Limb (tissue), 2 donors: ENCODE measurements at regions not wholly inside any gene's neighbourhood (a gene's known extent, or its start where the extent isn't known, plus 50 kb on each side); places are given as distances from the start of the nearest gene placed in this dataset.
"Not testable (repeated sequence)": the region's sequence is repeated elsewhere in the genome, so short reads cannot be mapped to it uniquely, and the experiment has no call there.

Source experiments
- DNase-seq, 2 donors: peaks; one replicate each; pipeline ENCODE4 v3.0.0-alpha.2; 2016; ENCODE audit errors: extremely low spot score in 2 of 2

DNA sequence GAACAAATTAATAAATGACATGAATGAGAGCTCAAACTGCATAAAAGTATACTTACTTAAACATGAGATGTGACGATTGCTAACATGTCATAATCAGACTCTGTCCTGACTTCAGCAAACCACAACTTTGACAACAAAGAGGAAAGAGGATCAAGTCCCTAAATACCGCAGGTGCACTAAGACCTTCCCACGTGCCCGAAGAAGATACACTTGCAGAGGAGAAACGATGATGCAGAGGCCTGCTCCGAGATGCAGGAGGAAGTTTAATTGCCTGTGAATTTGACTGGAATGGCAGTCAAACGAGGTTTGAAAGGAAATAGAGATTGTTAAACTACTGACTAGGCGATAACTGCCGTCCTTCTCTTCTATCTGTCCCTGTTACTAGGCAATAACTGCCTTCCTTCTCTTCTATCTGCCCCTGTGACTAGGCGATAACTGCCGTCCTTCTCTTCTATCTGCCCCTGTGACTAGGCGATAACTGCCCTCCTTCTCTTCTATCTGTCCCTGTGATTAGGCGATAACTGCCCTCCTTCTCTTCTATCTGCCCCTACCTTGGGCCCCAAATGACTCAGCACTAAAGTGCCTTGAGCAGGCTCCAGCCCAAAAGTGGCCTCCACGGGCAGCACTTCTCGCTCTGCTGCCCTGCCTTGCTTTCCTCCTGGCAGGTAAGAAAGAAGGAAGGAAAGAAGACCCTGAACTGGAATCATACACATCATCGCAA lies 2226.0 kb upstream of the DEFB115 start:
- DNase-seq: not testable (repeated sequence)

DNA sequence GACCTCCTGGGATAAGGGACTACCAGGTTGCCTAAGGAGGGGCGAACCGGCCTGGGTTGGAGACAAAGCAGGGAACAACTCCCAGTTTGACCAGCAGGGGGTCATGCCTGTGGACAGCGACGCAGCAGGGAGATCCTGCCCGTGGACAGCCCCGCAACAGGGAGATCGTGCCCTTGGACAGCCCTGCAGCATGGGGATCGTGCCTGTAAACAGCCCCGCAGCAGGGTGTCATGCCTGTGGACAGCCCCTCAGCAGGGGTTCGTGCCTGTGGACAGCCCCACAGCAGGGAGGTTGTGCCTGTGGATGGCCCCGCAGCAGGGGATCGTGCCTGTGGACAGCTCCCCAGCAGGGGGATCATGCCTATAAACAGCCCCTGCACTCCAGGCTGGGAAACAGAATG lies 2213.2 kb upstream of the DEFB115 start:
- DNase-seq: not testable (repeated sequence)

DNA sequence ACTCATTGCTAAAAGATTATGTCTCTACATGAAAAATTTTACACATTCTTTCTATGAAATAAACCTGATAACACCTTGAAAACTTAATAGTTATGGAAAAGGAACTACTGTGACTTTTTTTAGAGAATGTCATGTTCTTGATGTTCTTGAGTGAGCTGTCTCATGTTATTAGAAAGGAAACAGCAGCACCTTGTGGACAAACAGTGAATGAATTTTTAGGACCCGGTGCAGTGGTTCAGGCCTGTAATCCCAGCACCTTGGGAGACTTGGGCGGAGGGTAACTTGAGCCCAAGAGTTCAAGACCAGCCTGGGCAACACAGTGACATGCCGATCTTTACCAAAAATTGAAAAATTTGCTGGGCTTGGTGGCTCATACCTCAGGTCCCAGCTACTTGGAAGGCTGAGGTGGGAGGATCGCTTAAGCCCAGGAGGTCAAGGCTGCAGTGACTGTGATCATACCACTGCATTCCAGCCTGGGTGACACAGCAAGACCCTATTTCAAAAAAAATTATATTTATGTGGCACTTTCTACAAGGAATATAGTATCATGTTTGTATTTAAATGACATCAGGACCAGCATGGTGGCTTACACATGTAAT lies 2207.4 kb upstream of the DEFB115 start:
- DNase-seq: not testable (repeated sequence)

DNA sequence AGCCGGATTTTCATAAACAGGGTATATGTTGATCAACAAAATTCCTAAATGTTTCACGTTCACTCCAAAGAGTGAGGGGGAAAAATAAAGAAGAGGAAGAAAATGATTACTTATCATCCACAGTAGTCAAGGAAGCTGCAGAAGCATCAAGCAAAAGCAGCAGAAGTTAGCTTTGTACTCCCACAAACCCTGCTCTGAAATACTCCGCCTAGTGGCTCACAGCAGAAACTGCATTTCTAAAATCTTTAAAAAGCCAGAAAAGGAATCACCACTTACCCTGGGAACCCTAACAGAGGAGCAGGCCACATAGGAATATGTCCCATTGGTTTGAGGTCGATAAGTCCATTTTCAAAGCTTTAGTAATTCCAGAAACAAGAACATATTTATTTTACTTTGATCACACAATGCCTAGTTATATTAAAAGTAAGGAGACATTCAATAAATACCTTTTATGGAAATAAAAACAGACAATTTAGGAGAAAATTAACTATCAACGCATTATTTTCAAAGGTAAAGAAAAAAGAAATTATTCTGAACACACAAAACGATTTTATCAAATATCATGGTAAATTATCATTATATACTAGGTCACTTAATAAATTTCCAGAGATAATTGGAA lies 2199.5 kb upstream of the DEFB115 start:
- not testable (repeated sequence) for DNase-seq

DNA sequence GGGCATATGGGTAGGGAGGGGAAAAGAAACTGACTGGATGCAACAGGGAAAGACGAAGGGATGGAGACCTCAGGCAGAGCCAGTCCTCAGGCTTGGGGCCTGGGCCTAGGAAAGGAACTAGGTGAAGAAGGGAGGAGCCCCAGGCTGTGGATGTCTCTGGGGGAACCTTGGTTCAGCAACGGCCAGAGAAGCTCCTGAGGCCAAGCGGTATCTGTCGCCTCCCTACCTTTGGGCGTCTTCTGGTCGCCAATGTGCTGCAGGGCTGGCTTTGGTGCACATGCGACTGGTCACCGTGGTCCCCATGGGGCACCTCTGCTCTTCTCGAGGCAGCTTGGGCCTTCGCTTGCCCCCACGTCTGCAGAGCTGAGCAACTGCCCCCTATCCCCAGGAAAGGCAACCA lies 2195.0 kb upstream of the DEFB115 start:
- not testable (repeated sequence) for DNase-seq

DNA sequence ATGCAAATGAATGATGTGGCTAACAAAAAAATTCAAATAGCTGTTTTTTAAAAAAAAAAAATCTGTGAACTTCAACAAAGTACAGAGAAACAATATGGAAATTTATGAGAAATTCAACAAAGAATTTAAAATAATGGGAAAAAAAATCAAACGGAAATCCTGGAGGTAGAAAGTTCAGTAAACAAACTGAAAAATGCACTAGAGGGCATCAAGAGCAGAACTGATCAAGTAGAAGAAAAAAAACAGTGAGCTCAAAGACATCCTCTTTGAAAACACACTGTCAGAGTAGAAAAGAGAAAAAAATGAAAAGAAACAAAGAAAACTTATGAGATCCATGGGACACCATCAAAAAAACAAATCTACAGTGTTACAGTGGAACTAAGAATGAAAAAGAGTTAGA lies 2191.1 kb upstream of the DEFB115 start:
- not testable (repeated sequence) for DNase-seq

DNA sequence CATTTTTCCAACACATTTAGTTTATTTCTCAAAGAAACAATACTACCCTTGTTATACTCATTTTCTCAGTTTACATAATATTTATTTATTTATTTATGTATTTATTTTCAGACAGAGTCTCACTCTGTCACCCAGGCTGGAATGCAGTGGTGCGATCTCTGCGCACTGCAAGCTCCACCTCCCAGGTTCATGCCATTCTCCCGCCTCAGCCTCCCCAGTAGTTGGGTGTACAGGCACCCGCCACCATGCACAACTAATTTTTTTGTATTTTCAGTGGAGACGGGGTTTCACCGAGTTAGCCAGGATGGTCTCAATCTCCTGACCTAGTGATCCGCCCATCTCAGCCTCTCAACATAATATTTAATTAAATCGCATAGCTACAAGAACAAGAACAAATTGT lies 2183.8 kb upstream of the DEFB115 start:
- not testable (repeated sequence) for DNase-seq

DNA sequence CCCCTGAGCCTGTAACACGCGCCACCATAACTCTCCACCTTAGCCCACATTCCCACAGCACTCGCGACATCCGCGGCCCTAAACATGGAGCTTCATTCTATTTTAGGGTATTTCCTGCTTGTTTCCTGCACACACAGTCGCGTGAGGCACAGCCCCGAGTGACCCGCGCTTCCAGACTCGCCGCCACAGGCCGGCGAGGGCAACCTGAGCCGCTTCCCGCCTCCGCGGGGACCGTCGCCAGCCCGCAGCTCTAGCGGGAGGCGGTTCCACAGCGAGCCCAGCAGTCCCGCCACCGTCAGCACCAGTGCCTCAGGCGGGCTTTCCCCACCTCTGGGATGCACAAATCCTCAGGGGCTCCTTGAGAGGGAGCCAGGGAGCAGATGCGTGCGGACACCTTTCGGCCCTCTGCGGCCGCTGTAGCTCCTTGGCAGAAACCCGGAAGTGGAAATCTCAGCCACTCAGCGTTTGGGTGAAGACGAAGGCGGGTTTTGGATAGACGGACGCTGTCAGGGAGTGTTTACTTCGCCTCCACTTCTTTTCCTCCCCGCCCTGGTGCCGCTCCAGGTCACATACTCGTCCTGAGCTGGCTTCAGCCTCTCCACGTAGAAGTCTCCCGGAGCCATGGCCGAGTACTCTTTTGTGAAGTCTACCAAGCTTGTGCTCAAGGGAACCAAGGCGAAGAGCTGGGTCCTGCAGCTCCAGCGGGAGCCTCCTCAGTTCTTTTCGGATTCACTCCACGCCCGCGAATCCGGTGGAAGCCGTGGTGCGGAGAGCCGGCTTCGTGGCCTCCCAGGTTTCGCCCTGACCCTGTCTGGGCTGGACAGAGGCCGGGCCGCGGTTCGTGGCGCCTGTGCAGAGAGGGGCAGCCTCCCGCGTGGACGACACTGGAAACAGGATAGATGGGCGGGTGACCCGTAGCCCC lies 2177.4 kb upstream of the DEFB115 start:
- DNase-seq: no peak

DNA sequence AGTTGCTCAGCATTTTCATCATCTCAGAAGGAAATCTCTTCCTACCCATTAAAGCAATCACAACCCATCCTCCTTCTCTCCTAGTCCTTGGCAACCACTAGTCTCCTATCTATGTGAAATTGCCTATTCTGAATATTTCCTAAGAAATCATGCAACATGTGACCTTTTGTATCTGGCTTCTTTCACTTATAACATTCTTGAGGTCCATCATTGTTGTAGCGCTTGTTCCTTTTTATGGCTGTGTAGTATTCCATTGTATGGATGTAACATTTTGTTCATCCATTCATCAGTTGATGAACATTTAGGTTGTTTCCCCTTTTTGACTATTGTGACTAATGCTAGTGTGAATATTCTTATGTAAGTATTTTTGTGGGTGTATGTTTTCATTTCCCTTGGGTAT lies 2175.8 kb upstream of the DEFB115 start:
- not testable (repeated sequence) for DNase-seq

DNA sequence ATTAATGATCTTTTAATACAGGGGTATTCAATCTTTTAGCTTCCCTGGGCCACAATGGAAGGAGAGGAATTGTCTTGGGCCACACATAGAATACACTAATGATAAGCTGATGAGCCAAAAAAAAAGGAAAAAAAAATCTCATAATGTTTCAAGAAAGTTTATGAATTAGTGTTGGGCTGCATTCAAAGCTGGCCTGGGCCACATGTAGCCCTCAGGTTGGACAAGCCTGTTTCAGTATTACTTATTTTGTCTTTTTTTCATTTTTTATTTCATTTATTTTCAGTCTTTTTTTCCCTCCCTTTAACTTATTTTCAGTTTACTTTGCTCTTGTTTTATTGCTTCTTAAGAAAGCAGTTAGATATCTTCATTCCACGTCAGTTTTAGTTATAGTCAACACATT lies 2171.8 kb upstream of the DEFB115 start:
- peak in 1 of 2 donors; percentile 1 for DNase-seq

DNA sequence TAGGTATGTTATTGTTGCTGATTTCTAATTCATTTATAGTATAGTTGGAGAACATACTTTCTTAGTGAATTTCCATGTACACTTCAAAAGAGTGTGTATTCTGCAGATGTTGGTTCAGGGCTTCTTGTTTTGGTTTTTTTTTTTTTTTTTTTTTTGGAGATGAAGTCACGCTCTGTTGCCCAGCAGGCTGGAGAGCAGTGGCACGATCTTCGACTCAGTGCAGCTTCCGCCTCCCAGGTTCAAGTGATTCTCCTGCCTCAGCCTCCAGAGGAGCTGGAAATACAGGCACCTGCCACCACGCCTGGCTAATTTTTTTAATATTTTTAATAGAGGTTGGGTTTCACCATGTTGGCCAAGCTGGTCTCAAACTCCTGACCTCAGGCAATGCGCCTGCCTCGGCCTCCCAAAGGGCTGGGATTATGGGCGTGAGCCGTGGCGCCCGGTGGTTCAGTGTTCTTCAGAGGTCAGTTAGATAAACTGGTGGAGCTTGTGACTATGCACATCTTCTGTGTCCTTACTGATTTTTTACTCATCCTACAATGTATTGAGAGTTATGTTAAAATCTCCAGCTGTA lies 2171.2 kb upstream of the DEFB115 start:
- DNase-seq: not testable (repeated sequence)

DNA sequence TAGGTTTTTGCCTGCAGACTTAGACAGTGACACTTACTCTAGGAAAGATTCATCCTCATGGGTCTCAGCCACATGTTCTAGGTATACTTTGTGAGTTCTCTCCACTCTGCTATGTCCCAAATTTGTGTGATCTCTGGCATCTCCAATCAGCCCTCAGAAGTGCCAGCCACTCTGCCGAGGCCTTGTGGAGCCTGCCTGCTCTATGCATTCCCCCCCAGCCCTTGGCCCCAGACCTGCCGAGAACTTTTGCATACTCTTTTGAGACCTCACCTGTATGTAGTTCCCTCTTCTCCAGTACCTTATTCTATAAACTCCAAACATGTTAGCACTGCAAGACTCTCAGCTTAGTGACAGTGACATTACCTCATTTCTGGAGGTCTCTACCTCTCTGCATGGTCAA lies 2170.5 kb upstream of the DEFB115 start:
- no peak for DNase-seq

DNA sequence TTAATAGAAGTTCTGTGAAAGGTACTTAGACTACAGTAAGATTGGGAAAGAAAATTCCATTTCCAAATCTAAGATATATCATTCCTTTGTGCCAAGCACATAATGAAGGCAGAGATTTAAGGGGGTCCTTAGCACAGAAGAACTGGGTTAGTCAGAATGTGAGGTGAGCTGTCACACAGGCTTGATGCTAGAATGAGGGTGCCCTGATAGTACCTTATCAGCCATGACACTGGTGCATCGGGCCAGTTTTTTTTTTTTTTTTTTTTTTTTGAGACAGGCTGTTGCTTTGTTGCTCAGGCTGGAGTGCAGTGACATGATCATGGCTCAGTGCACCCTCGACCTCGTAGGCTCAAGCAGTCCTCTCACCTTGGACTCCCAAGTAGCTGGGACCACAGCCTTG lies 2169.6 kb upstream of the DEFB115 start:
- not testable (repeated sequence) for DNase-seq

DNA sequence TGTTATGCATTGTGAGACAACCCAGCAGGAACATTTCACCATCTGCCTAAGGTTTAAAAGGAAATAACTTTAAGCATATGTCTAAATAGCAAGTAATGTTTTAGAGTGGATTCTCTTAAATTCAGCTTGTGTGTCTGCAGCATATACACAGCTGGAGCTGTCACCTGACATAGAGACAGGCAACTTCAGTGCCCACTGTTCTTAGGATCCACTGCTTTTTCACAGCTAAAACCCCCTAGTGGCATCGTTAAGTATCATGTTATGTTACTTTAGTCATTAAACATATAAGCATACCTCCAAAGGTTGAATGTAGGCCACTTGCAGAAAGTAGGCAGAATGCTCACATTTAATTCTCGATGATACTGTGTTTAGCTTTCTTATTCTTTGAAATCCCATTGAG lies 2169.0 kb upstream of the DEFB115 start:
- not testable (repeated sequence) for DNase-seq

DNA sequence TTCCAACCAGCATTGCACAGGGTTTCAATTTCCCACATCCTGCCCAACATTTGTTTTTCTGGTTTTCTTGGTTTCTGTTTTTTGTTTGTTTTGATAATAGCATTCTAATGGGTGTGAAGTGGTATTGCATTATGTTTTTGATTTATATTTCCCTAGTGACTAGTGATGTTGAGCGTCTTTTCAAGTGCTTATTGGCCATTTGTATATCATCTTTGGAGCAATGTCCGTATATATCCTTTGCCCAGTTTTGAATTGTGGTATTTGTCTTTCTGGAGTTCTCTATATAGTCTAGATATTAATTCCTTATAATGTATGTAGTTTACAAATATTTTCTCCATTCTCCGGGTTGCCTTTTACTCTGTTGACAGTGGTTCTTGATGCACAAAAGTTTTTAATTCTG lies 2168.1 kb upstream of the DEFB115 start:
- not testable (repeated sequence) for DNase-seq

DNA sequence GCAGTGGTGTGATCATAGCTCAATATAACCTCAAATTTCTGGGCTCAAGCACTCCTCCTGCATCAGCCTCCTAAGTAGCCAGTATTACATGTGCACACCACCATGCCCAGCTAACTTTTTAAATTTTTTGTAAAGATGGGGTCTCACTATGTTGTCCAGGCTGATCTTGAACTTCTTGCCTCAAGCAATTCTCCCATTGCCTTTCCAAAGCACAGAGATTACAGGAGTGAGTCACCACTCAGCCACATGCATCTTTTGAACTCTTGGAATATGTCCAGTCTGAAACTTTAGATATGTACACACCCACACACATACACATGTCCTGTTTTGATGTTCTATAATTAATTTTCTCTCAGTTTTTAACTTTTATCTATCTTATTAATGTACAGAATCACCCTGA lies 2163.5 kb upstream of the DEFB115 start:
- DNase-seq: not testable (repeated sequence)

DNA sequence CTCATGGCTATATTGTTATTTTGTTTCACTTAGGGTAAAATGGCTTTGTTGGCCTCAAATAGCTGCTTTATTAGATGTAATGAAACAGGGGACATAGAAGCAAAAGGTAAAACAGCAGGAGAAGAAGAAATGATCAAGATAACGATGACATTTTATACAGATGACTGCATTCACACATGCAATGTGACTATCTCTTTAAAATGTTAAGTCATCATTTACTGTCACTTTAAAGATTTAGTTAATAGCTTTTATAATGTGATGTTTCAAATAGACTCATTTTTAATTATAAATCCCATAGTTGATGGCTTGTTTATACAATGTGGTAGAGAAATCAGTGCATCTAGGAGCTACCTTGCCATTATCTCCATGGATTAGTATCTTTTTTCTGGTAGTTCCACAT lies 2160.8 kb upstream of the DEFB115 start:
- DNase-seq: not testable (repeated sequence)

DNA sequence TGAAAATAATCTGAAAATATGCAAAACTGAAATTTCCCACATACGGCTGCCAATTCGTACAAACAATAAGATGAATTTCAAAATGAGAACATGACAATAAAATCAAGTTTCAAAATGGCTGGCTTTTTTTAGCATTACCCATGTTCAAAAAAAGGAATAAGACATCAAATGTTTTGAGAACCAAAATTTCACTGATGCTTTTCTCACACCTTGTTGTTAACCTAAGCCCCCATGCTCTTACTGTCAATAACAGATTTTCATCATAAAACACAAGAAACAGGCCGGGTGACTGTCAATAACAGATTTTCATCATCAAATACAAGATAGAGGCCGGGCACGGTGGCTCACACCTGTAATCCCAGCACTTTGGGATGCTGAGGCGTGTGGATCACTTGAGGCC lies 2149.6 kb upstream of the DEFB115 start:
- not testable (repeated sequence) for DNase-seq

DNA sequence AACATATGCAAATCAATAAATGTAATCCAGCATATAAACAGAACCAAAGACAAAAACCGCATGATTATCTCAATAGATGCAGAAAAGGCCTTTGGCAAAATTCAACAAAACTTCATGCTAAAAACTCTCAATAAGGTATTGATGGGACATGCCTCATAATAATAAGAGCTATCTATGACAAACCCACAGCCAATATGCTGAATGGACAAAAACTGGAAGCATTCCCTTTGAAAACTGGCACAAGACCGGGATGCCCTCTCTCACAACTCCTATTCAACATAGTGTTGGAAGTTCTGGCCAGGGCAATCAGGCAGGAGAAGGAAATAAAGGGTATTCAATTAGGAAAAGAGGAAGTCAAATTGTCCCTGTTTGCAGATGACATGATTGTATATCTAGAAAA lies 2148.1 kb upstream of the DEFB115 start:
- DNase-seq: not testable (repeated sequence)

DNA sequence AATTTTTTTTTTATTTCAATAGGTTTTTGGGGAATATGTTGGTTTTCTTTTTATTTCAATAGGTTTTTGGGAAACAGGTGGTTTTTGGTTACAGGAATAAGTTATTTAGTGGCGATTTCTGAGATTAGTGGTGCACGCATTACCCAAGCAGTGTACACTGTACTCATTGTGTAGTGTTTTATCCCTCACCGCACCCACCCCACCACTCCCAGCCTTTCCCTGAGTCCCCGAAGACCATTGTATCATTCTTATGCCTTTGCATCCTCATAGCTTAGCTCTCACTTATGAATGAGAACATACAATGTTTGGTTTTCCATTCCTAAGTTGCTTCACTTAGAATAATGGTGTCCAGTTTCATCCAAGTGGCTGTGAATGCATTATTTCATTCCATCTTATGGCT lies 2142.4 kb upstream of the DEFB115 start:
- not testable (repeated sequence) for DNase-seq

DNA sequence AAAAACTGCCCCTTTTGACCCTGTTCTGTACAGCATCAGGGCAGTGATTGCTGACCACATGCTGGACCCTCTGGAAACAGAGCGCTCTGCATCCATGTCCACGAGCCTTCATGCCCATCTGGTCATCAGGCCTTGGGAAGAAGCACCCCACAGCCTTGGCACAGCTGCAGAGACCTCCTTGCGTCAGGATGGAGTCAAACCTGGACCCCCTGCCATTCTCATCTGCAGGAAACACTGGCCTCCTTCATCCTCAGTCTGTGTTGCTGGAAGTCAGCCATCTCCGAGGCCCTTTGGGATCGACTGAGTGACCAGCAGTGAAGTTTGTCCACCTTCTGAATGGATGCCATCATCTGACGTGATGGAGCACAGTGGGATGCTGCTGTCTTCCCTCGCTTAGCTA lies 2138.3 kb upstream of the DEFB115 start:
- no peak for DNase-seq
